ENCODE measurements at regions not wholly inside any gene's neighbourhood (a gene's known extent, or its start where the extent isn't known, plus 50 kb on each side); places are given as distances from the start of the nearest gene placed in this dataset.

DNA sequence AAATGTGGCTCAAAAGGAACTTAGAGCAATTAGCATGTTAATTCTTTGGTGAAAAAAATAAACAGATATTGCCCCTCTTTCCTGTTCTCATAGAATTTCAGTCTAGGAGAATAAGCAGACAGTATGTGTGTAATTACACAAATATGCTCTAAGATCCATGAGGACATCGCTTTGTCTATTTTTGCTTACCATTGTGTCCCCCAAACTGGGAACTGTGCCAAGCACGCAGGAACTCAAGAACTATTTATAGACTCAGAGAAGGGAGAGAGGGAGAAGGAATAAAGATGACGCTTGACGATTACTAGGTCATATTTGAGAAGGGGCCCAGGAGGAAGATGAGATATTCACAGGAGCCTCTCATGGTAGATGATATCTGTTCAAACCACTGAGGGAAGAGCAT lies 692.6 kb downstream of the RAB28 start:
- no peak for DNase-seq

DNA sequence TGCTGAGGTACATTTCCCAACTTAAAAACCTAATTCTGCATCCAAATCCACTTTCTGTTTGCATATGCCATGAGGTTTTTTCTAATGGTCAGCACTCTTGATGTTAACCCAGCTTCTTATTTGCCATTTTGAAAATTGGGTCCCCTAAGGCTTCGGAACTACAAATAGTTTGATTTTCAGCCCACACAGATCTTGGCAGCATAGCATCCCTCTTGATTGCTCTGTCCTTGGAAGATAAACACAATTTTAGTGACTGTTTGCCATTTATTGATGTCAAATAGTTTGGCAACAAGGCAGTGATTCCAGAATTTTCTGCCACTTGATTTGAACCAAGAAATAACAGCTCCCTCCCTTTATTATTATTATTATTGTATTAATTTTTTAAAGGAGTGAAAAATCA lies 696.9 kb downstream of the RAB28 start:
- no peak for DNase-seq

DNA sequence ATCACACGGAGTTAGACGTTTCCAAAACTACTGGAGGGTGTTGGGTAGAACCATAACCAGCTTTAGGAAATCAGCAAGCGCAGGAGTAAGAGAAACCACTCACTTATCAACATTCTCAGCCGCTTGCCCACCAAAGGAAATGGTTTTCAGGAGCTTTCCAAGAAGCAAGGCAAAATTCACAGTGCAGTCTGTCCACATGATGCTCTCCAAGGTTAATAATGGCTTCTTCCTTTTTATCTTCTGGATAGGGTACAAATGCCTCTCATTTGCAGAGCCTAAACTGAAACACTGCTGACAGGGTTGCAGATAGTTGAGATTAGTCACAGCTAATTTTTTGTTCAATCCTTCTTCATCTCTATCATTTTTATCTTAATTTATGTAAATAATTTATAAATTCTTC lies 705.4 kb downstream of the RAB28 start:
- DNase-seq = no peak

DNA sequence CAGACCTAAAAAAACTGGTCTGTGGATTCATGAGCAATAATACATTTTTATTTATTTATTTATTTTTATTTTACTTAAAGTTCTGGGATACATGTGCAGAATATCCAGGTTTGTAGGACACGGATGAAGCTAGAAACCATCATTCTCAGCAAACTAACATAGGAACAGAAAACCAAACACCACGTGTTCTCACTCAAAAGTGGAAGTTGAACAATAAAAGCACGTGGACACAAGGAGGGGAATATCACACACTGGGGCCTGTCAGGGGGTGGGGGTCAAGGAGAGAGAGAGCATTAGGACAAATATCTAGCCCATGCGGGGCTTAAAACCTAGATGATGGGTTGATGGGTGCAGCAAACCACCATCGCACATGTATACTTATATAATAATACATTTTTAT lies 705.9 kb downstream of the RAB28 start:
- no peak for DNase-seq

DNA sequence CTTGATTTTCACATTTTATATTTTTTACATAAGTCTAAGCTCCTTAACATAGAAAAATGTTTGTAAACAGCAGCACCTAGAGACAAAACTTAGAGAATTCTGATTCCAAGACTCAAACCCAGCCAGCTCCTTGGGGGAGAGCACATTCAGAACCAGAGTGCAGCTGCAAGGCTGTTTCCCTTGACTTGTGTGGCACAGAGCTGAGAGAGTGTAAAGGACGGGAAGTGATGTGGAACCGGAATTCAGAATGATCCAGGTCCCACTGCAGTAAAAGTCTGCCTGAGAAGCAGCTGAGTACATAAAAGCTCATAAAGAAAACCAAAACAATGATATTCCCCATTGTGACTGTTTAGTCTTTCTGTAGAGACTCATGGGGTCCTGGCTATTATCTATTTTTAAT lies 713.8 kb downstream of the RAB28 start:
- no peak for DNase-seq

DNA sequence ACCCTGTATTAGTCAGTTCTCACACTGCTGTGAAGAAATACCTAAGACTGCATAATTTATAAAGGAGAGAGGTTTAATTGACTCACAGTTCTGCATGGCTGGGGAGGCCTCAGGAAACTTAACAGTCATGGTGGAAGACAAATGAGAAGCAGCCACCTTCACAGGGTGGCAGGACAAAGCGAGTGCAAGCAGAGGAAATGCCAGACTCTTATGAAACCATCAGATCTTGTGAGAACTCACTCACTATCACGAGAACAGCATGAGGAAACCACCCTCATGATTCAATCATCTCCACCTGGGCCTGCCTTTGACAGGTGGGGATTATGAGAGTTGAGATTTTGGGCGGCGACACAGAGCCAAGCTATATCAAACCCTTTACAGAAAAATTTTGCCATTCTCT lies 722.4 kb downstream of the RAB28 start:
- no peak for DNase-seq

DNA sequence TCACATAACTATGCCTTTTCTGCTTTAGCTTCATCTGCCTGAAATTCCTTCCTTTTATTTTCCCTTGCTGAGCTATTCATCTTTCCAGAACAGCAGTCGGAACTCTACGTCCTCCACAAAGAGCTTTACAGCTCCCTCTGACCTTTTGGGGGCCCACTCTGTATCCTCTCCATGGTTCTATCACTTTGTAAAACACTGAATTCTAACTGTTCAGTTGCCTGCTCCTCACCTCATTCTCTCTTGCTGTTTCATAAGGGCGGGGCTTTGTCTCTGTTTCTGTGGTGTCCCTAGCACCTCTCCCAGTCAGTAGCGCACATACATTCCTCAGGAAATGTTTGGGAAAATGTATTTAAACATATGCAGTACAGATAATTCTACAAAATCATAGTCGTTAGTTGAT lies 737.0 kb downstream of the RAB28 start:
- no peak for DNase-seq

DNA sequence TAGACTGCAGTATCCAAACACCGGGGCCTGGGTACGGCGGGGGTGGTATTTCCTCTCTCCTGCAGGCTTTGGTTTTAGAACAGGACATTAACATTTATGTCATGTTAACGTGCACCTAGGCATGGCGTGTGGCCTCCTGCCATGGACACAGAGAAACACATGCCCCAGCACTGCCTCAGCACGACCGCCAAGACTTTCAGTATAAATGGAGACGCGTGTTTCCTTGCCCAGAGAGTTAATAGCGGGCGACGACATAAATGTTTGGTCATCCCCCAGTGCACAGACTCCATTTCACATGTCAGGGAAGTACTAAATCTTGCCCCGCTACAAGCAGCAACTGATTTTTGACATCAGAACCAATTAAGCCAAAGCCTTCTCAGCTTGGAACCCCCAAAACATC lies 737.9 kb downstream of the RAB28 start:
- no peak for DNase-seq

DNA sequence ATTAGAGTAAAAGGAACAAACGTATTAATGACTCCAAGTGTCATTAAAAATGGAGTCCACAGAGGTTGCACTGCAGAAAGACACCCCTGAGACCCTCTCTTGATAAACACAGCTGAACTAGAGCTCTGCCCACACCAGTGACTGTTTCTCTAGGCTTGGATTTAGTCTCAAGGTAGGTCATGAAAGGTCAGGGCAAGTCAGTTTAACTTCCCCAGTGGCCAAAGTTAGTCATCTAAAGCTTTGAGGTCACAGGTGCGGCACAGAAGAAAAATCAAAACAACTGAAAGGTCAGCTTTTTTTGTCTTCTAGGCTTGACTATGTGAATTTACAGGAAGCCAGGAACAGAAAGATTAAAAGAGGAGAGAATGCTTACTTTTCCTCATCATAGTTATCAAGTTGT lies 749.6 kb downstream of the RAB28 start:
- DNase-seq = no peak

DNA sequence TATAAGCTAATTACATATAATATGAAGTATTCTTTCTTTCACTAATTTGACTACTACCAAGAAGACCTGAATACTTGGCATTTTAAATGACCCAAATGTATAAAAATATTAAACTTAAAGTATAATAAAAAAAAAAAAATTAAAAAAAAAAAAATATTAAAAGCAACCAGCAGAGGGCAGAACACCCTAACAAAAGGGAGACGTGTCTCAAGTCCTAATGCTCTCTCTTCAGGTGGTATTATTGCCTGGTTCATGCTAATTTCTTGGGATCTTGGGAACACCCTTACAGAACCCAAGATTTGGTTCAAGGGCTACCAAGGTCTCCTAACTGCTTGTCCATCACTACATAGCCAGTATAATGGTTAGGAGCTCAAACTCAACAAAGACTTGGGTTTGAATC lies 754.8 kb downstream of the RAB28 start:
- no peak for DNase-seq

DNA sequence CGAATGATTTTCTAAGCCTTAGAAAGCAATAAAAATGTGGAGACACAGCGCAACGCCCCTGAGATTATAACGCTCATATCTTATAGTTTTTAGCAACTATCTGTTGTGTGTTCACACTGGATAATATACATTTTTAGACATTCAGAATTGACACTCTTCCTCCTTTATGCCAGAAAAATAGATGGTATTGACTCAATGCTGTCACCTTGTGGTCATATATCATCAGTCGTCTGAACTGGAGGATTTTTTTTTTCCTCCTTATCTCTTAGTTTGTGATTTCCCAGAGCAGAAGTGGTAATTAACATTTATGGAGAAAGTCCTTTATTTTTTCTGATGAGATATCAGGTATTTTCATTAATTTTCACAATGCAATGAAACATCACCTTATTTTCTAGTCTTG lies 759.6 kb downstream of the RAB28 start:
- no peak for DNase-seq

DNA sequence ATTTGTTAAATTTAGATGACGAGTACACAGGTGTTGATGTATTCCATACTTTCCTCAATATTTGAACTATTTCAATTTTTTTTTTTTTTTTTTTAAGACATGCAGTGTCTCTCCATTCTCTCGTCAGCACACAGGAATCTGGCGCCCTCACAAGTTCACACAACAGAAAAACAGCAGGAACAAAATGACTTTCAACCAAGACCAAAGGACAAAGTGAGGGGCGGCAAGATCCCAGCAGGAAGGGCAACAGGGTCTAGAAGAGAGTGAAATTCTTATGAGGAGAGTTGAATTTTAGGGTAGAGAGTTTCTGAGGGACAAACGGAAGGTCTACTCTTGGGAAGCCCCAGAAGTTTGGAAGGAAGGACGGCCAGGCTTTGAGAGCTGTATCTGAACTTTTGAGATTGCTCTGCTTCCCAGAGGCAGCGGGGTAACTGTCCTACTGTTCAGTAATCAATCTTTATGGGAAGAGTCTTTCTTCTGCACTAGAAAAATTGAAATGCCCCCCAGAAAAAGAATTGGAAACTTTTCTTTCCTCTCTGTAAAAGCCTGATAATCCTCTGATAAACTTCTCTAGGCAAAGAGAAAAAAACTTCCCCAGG lies 760.2 kb downstream of the RAB28 start:
- DNase-seq = no peak

DNA sequence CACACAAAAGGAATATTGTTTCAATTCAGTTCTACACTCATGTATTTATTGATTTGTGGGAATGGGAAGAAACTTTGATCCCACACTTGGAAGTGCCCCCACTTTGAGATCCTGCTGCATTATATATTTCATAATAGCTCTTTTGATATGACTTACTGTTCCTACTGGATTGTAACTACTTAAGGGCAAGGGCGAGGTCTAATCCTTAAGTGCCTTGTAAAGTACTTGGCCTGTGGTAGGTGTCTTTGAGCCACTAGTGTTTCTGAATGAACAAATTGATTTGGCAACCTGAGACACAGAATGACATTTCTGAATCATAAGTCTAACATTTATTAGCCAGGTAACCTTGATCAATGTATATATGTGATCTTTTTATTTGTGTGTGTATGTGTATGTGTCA lies 767.2 kb downstream of the RAB28 start:
- no peak for DNase-seq

DNA sequence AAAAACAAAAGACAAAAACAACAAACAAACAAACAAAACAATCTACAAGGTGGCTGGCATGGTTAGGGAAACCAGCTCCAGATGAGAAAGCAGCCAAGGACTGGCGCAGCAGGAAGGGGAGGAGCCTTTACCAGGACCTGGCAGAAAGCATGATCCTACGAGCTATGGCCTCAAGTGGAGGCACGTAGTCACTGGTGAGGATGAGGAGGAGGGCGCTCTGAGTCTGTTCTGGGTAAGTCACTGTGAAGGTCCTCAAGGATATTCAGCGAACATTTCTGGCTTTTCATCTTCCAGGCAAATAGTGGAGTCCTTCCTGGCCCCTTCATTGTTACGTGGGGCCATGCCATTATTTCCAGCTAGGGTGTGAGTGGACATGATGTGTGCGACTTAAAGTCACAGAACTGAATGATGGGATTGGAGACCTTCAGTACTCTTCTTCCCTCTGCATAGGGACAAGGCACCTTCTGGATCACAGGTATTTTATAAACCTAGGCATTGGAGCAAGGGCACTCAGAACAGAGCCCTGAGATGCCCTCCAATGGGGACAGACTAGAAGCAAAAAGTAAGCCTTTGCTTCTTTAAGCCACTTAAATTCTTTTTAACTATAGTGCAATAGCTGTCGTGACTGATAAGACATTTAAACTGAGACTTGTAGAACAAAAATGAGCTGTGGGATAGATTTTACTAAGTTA lies 771.3 kb downstream of the RAB28 start:
- no peak for DNase-seq

DNA sequence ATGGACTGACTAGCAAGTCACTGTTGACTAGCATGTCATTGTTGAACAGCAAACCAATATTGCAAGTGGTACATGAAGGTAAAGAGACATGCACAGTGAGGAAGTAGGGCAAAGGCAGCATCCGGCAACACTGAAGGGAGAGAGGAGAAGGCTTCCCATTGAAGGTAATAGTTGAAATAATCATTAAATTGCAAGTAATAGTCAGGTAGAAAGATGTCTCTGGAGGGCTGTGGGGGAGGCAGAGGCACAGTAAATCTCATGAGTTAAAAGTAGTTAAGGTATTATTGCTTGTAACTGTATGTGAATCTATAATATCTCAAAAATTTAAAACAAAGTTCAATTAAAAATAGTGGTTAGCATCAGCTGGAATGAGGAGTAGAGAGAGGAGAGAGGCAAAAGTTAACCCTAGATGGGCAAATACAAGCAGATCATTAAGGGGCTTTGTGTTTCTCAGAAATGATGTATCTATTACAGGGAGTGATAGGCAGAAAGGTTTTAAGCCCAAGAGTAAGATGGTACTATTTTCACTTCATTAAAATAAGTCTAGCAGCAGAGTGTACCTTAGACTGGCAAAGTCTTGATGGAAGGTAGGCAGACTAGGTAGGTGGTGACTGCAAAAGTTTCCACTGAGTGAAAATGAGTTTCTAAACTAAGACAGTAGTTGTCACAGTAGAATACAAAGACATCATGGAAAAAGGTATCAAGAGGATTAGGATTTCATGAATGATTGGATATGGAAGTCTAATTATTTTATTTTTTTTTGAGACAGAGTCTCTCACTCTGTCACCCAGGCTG lies 776.6 kb downstream of the RAB28 start:
- DNase-seq = no peak

DNA sequence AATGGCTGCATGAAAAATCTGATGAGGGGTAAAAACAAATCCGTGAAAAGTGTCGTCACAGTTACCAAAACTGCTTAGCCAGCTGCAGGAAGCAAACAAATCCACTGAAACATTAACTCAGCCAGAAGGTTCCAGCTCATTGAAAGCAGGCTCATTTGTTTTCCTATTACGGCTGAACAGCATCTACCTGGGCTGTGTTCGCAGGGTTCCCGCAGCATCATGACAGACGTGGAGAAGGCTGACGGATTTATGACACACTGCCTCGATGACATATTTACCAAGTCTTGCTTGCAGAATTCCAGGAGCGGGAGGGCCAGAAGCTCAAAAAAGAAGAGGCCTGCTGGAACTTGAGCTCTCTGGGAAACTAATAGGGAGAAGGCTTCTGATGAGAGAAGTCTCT lies 781.1 kb downstream of the RAB28 start:
- no peak for DNase-seq

DNA sequence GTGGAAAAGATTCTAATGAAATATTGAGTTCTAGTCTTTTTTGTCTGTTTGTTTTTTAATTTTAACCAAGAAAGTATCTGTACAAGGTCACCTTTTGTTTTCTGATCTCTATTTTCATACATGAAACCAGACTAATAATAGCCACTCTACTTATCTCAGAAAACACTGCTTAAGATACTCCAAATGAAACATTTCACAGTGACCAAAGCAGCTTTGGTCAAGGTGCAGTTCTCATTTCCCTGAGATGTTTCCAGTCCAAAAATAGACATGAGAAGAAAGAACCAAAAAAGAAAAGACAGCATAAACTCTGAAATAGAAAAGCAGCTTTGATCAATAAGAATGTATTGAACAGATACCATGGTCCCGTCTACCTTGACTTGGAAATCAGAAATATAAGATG lies 782.8 kb downstream of the RAB28 start:
- DNase-seq = no peak

DNA sequence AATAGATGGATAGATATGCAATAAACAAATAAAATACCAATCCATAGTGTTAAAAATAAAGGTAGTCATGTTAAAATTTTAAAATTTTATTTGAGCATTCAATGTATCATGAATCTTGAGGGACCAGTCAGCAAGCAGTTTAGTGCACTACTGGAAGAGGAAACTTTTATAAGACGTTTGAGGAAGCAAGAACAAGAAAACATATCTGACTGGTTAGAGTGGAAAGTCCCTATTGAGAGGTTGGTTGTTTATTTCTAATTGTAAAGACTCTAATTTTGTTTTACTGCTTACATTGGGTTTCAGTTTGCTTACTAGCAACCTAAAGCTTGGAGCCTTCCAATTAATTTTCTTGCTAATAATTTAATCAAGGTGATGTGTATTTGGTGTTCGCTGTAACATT lies 786.2 kb downstream of the RAB28 start:
- DNase-seq = no peak

DNA sequence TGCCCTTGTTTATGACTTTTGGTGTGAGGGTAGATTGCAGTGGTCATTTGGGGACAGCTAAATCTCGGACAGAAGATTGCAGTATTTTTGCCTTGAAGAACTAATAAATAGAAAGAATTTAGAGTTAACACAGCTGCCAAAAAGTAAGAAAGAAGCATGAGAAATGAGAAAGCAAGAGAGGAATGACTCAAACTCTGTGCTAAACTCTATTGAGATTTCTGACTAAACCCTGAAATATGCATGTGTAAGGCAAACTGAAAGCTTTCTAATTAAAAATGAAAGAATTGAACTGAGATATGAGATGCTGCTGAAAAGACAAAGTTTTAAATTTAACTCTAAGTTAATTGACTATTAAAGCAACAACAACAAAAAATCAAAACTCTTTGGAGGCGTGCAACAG lies 791.3 kb downstream of the RAB28 start:
- no peak for DNase-seq

DNA sequence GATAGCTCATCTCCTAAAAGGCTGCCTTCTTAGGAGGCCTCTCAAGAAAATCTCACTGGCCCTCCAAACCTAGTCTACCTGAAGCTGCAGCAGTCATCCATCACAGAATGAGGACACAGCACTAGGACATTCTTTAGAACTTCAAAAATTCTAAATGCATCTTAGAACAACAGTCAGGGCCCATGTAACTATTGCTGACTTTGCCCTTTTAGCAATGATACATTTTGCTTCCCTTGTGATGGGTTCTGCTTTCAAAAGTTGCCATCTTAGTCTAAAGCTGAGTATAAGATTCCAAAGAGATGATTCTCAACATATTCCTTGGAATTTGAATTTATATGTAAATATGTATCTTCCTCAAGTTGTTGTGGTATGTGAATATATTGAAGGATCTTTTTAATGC lies 793.0 kb downstream of the RAB28 start:
- no peak for DNase-seq

DNA sequence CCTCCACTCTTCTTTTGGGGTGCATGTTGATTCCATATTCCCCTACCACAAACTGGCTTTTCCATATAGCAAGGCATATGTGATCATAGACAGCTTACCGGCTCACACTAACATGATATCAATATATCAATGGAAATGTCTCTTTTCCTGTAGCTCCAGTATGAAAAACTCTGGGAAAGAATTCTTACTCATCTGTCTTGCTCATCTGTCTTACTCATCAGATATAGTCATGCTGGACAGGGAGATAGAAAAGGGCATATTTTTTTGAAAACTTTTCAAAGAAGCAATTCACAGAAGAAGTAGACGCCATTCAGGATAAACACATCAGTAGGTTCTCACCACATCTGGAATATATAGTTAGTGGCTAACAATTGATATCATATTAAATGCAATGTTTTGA lies 794.7 kb downstream of the RAB28 start:
- DNase-seq = no peak

DNA sequence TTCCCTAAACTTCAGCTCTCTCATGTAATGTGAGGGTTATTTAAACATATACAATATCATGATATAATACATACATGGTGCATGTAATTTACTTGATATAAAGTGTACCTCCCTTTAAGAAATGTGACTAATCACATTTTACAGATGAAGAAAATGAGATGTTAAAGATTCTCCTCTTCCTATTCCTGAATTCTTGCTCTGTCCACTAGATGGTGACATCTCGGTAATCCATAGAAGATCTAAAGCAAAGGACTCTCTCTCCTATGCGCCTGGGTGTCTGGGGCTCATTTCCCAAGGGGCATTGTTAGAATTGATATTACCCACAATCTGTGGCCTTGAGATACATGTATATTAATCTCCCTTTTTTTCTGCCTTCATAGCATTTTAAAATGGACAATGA lies 804.9 kb downstream of the RAB28 start:
- no peak for DNase-seq

DNA sequence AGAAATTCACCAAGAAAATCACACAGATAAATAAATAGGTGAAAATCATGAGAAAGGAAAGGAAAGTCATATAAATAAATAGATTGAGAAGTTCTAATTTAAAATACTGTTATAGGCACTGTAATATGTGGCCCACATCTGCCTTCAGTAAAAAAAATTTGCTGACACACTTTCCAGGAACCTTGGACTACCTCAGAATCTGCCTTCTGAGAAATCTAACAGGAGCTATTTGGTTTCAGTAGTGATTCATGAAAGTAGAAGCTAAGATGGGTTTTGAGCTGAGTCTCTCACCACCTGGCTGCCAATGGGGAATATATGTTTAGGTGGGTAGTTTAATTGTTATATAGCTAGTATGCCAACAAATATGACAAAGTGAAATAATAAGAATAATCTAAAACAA lies 810.0 kb downstream of the RAB28 start:
- DNase-seq = no peak

DNA sequence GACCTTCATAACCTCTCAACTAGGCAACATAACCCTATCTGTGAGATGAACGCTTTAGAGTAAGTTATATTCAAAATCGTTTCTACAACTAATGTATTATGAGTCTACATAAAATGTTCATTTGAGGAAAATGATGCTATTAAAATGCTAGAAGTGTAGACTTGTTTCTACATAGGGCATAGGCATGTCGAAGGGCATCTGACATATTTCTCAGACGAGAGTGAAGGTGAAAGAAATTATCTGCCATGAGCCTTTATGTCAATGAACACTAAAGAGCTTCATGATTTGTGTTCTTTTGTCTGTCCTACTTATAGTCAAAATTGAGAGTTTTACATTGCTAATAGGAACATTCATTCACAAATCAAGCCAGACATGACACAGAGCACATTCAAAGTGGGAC lies 811.8 kb downstream of the RAB28 start:
- no peak for DNase-seq

DNA sequence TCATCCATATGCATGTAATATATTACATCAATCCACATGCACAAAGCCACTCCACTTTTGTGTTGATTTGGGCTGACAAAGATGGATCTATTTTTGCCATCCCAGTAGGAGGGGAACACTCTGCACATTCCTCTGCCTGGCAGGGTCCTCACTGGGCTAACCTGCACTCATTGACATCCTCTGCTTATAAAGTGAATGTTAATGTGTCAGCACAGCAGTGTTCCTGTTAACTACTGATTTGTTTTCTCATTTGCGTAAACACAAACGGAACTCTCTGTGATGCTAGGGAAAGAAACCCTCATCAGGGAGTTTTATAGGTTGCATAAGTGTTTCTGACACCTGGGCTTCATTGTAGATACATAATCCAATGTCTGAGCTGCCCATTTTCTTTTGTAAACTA lies 826.0 kb downstream of the RAB28 start:
- DNase-seq = no peak
